Urinary bladder (tissue), 3 donors: ENCODE measurements at regions not wholly inside any gene's neighbourhood (a gene's known extent, or its start where the extent isn't known, plus 50 kb on each side); places are given as distances from the start of the nearest gene placed in this dataset.
"Not testable (repeated sequence)": the region's sequence is repeated elsewhere in the genome, so short reads cannot be mapped to it uniquely, and the experiment has no call there.

ENCODE experiments used
- DNase-seq: peaks from one replicate; pipeline ENCODE4 v3.0.0-alpha.2; 2015; ENCODE audit errors: extremely low spot score
- H3K27ac ChIP-seq: one replicate; pipeline ENCODE4 v1.5.1; 2013; ENCODE audit warnings: low read depth, mild to moderate bottlenecking, moderate library complexity
- H3K36me3 ChIP-seq: one replicate; pipeline ENCODE4 v1.6.1; 2013; ENCODE audit warnings: mild to moderate bottlenecking, moderate library complexity; ENCODE audit not compliant: insufficient read depth
- H3K4me1 ChIP-seq: one replicate; pipeline ENCODE4 v1.6.1; 2013; ENCODE audit warnings: mild to moderate bottlenecking, moderate library complexity; ENCODE audit not compliant: insufficient read depth
- H3K4me3 ChIP-seq: one replicate; pipeline ENCODE4 v1.5.1; 2013; ENCODE audit warnings: low read depth, low read length
- WGBS: extraction: QIAGEN DNeasy Blood & Tissue Kit; methylation state at CpG from one replicate; pipeline ENCODE4 v1.1.7; 2013; 5-methylcytosine and 5-hydroxymethylcytosine counted together
- donor health status: healthy with polysubstance abuse.
- donor health status: healthy.

GRCh38 chr12:34097213-34097612, 74.9 kb downstream of the ALG10 start:
- H3K4me1 ChIP-seq, result no peaks in the 10 kb centered on the region
- WGBS, result 54% methylated on average over 4 of the region's 4 CpGs
- no peak overlapping the region for H3K4me3 ChIP-seq
- no peak overlapping the region for H3K27ac ChIP-seq
- no peaks in the 10 kb centered on the region for H3K36me3 ChIP-seq
- DNase-seq, result no peak

DNA sequence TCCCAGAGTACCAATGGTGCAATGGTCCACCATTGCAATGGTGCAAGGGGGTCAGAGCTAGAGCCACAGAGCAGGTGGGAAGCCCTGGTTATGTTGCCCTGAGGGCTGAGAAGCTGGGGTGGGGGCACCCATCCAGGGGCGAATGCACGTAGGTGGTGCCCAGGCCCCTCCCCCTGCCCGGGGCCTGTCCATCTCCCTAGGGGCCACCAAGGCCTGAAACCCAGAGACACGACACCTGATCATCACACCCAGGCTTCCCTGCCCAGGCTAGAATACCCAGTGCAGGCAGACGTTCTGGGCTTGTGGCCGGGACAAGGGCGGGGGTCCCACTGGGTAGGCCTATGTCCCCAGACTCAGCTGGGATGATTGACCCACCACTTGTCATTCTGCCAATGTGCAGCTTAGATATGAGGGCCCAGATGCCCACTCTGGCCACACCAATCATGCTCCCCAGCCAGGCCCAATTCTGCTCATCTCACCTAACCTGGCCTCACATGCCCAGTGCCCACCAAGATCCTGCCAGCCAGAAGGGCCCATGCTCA, 83.2 kb downstream of the ALG10 start:
- 90% methylated on average over 7 of the region's 7 CpGs for WGBS
- DNase-seq, result no peak
- Histone ChIP-seq H3K4me1 (no peaks in the 10 kb centered on the region), H3K27ac (no peak overlapping the region), H3K4me3 (no peak overlapping the region), H3K36me3 (no peaks in the 10 kb centered on the region)

- Histone ChIP-seq H3K27ac (no peak overlapping the region), H3K4me1 (no peaks in the 10 kb centered on the region), H3K36me3 (no peaks in the 10 kb centered on the region), H3K4me3 (no peak overlapping the region)
- 83% methylated on average over 2 of the region's 2 CpGs for WGBS
- DNase-seq, result no peak
Observed at GRCh38 chr12:34106172-34106571, 83.9 kb downstream of the ALG10 start.

- no peaks in the 10 kb centered on the region for H3K4me1 ChIP-seq
- no peak overlapping the region for H3K27ac ChIP-seq
- WGBS, result 88% methylated on average over 11 of the region's 11 CpGs
- no peak for DNase-seq
- H3K36me3 ChIP-seq, result no peaks in the 10 kb centered on the region
- no peak overlapping the region for H3K4me3 ChIP-seq
Observed at GRCh38 chr12:34107016-34107415, 84.7 kb downstream of the ALG10 start.

- 25% methylated on average over 66 of the region's 66 CpGs for WGBS
- Histone ChIP-seq H3K27ac (no peak overlapping the region), H3K36me3 (no peaks in the 10 kb centered on the region), H3K4me1 (no peaks in the 10 kb centered on the region), H3K4me3 (peak overlapping the region; percentile 18)
- DNase-seq, result no peak
Observed at GRCh38 chr12:34107781-34108404, 85.6 kb downstream of the ALG10 start.

GRCh38 chr12:34108405-34108803, 86.1 kb downstream of the ALG10 start:
- H3K4me1 ChIP-seq, result no peaks in the 10 kb centered on the region
- no peak for DNase-seq
- no peak overlapping the region for H3K4me3 ChIP-seq
- no peak overlapping the region for H3K27ac ChIP-seq
- H3K36me3 ChIP-seq, result no peaks in the 10 kb centered on the region
- WGBS, result 44% methylated on average over 24 of the region's 24 CpGs

DNA sequence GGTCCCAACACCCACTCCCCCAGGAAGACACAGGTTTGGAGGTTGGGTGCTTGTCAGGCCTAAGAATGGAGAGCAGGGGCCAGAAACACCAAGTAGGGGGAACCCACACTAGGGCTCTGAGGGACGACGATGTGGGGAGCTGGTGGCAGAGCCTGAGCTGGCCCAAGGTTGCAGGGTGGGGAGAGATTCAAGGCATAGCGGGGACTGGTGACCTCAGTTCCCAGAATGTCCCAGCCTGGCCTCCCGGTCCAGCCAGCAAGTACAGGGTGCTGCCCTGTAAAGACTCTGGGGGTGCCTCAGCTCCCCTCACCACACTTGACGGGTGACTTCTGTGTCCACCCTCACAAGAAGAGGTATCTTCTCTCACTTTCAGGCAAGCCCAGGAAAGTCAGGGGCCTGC, 86.7 kb downstream of the ALG10 start:
- WGBS, result 94% methylated on average over 5 of the region's 5 CpGs
- DNase-seq, result no peak

GRCh38 chr12:34109390-34109789, 87.1 kb downstream of the ALG10 start:
- 79% methylated on average over 5 of the region's 5 CpGs for WGBS
- Histone ChIP-seq H3K4me1 (no peaks in the 10 kb centered on the region), H3K4me3 (no peak overlapping the region), H3K27ac (no peak overlapping the region), H3K36me3 (no peaks in the 10 kb centered on the region)
- DNase-seq, result no peak

More for the DNA sequence above, 86.7 kb downstream of the ALG10 start:
- Histone ChIP-seq H3K4me1 (no peaks in the 10 kb centered on the region), H3K4me3 (no peak overlapping the region), H3K27ac (no peak overlapping the region), H3K36me3 (no peaks in the 10 kb centered on the region)

GRCh38 chr12:34109909-34110531, 87.7 kb downstream of the ALG10 start:
- H3K4me1 ChIP-seq, H3K4me3 ChIP-seq, DNase-seq, H3K27ac ChIP-seq, H3K36me3 ChIP-seq: not testable (repeated sequence)
- 83% methylated on average over 8 of the region's 8 CpGs for WGBS

DNA sequence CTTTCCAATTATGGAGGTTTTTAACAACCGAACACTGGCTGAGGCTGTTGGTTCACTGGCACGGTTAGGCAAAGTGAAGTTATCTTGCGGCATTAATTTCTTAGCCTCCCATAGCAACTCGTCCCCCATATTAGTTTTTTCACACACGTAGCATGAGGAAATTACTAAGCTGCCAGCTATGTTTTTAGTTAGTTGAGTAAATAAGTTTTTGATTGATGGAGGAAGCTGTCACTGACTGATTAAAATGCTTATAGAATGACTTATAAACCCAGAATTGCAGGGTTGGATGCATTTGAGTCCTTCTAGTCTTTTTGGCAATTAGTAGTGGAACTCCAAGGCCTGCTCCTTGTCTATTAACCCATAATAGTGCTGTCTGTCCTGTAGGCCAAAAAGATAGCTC, 97.1 kb downstream of the ALG10 start:
- DNase-seq, result no peak
- no peaks in the 10 kb centered on the region for H3K4me1 ChIP-seq
- no peak overlapping the region for H3K27ac ChIP-seq
- 83% methylated on average over 5 of the region's 5 CpGs for WGBS
- H3K4me3 ChIP-seq, result no peak overlapping the region
- no peaks in the 10 kb centered on the region for H3K36me3 ChIP-seq

- no peaks in the 10 kb centered on the region for H3K4me1 ChIP-seq
- H3K36me3 ChIP-seq, result no peaks in the 10 kb centered on the region
- WGBS, result 24% methylated on average over 1 of the region's 1 CpG
- H3K27ac ChIP-seq, result no peak overlapping the region
- DNase-seq, result no peak
- no peak overlapping the region for H3K4me3 ChIP-seq
Observed at GRCh38 chr12:34121360-34121759, 99.1 kb downstream of the ALG10 start.

DNA sequence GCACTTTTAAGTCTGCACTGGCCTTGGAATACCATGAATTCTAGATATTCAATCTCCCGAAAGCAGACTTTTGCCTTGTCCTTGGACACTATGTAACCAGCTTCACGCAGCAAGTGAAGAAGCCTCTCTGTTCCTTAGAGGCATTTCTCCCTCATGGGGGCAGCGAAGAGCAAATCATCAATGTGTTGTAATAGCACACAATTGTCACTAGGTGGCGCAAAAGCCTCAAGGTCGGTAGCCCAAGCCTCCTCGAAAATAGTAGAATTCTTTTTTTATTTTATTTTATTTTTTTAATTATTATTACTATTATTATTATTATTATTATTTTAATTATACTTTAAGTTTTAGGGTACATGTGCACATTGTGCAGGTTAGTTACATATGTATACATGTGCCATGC, 100.8 kb downstream of the ALG10 start:
- H3K36me3 ChIP-seq, H3K27ac ChIP-seq, DNase-seq, H3K4me3 ChIP-seq, H3K4me1 ChIP-seq: not testable (repeated sequence)
- 19% methylated on average over 6 of the region's 6 CpGs for WGBS

GRCh38 chr12:34124608-34125007, 102.3 kb downstream of the ALG10 start:
- WGBS, result 81% methylated on average over 8 of the region's 8 CpGs
- H3K4me1 ChIP-seq, result no peaks in the 10 kb centered on the region
- H3K36me3 ChIP-seq, result no peaks in the 10 kb centered on the region
- H3K27ac ChIP-seq, result no peak overlapping the region
- H3K4me3 ChIP-seq, result no peak overlapping the region
- no peak for DNase-seq

- Histone ChIP-seq H3K36me3 (no peaks in the 10 kb centered on the region), H3K4me3 (no peak overlapping the region), H3K4me1 (no peaks in the 10 kb centered on the region), H3K27ac (no peak overlapping the region)
- WGBS, result 72% methylated on average over 9 of the region's 9 CpGs
- no peak for DNase-seq
Observed at GRCh38 chr12:34126239-34126641, 103.9 kb downstream of the ALG10 start.
